ENCODE measurements at regions not wholly inside any gene's neighbourhood (a gene's known extent, or its start where the extent isn't known, plus 50 kb on each side); places are given as distances from the start of the nearest gene placed in this dataset.

DNA sequence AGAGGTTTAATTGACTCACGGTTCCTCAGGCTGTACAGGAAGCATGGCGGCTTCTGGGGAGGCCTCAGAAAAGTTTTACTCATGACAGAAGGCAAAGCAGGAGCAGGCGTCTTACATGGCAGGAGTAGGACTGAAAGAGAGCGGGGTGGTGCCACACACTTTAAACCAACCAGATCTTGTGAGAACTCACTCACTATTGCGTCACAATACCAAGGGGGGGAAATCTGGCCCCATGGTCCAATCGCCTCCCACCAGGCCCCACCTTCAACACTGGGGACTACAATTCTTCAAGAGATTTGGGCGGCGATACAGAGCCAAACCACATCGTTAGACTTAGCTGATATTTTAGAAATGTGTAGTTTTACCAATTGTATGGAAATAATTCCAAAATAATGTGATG lies 77.6 kb upstream of the SLC4A10 start:
- Mint-ChIP-seq H3K4me3 (no peak overlapping the region), H3K36me3 (ENCODE audit: insufficient read depth) (no peaks in the 10 kb centered on the region), H3K4me1 (ENCODE audit: low read depth in 2 of 2) (no peaks in the 10 kb centered on the region), H3K27me3 (no peaks in the 10 kb centered on the region), H3K9me3 (no peaks in the 10 kb centered on the region), H3K27ac (no peak overlapping the region)
- ATAC-seq (replicated peaks) (no peak), DNase-seq (no peak)

GRCh38 chr2:161547130-161547529 lies 77.1 kb upstream of the SLC4A10 start:
- no peaks in the 10 kb centered on the region for H3K4me1 Mint-ChIP-seq (ENCODE audit: low read depth in 2 of 2)
- no peaks in the 10 kb centered on the region for H3K27me3 Mint-ChIP-seq
- H3K4me3 Mint-ChIP-seq = no peak overlapping the region
- H3K9me3 Mint-ChIP-seq = no peaks in the 10 kb centered on the region
- ATAC-seq (replicated peaks) (no peak), DNase-seq (no peak)
- H3K36me3 Mint-ChIP-seq (ENCODE audit: insufficient read depth) = no peaks in the 10 kb centered on the region
- H3K27ac Mint-ChIP-seq = no peak overlapping the region

DNA sequence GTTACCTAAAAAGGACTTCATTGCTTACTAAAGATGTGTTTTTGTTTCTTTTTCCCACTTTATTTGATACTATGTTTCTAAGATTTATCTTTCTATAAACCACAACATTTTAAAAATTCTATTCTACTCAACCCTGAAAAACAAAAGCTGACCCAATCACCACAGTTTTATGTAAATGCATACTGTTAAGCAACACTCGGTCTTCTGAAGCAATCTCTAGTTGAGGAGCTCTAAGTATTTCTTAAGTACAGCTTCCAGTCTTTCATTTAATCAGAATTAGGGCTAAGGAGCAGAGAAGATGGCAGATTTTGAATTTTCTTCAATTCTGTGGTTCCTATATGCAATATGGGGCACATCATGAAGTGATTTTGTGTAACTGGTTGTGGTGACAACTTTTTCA lies 72.2 kb upstream of the SLC4A10 start:
- Mint-ChIP-seq H3K4me3 (no peak overlapping the region), H3K36me3 (ENCODE audit: insufficient read depth) (no peaks in the 10 kb centered on the region), H3K9me3 (no peaks in the 10 kb centered on the region), H3K27me3 (peaks cover 6 to 12% of the 10 kb centered on the region in 2 donors), H3K4me1 (ENCODE audit: low read depth in 2 of 2) (no peaks in the 10 kb centered on the region), H3K27ac (no peak overlapping the region)
- DNase-seq (no peak), ATAC-seq (replicated peaks) (no peak)

GRCh38 chr2:161555826-161556225 lies 68.4 kb upstream of the SLC4A10 start:
- no peak for DNase-seq
- peaks cover 6 to 12% of the 10 kb centered on the region in 2 donors for H3K27me3 Mint-ChIP-seq
- no peaks in the 10 kb centered on the region for H3K36me3 Mint-ChIP-seq (ENCODE audit: insufficient read depth)
- H3K4me1 Mint-ChIP-seq (ENCODE audit: low read depth in 2 of 2) = no peaks in the 10 kb centered on the region
- no peak for ATAC-seq (replicated peaks)
- no peak overlapping the region for H3K27ac Mint-ChIP-seq
- H3K4me3 Mint-ChIP-seq = no peak overlapping the region
- peaks cover 0 to 3% of the 10 kb centered on the region in 2 donors for H3K9me3 Mint-ChIP-seq

DNA sequence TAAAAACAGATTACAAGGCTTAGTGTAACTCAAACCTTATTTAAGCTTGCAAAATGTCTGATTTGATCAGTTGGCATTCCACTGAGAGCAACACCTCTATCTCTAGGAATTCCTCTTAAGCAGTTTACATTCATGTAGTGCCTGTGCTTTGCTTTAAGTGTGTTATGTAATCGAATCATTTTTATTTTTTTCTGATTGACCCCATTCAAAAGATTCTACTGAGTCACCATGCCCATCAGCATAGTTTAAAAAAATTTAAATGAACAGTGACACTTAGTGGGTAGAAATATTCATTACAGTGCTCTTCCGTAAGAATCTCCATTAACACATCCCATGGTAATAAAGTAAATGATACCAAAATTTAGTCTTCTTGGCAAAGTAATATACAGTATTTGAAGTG lies 67.8 kb upstream of the SLC4A10 start:
- no peak overlapping the region for H3K27ac Mint-ChIP-seq
- H3K4me3 Mint-ChIP-seq = no peak overlapping the region
- H3K4me1 Mint-ChIP-seq (ENCODE audit: low read depth in 2 of 2) = no peaks in the 10 kb centered on the region
- H3K9me3 Mint-ChIP-seq = peaks cover 0 to 3% of the 10 kb centered on the region in 2 donors
- peaks cover 6 to 12% of the 10 kb centered on the region in 2 donors for H3K27me3 Mint-ChIP-seq
- no peak for DNase-seq
- no peaks in the 10 kb centered on the region for H3K36me3 Mint-ChIP-seq (ENCODE audit: insufficient read depth)
- no peak for ATAC-seq (replicated peaks)

DNA sequence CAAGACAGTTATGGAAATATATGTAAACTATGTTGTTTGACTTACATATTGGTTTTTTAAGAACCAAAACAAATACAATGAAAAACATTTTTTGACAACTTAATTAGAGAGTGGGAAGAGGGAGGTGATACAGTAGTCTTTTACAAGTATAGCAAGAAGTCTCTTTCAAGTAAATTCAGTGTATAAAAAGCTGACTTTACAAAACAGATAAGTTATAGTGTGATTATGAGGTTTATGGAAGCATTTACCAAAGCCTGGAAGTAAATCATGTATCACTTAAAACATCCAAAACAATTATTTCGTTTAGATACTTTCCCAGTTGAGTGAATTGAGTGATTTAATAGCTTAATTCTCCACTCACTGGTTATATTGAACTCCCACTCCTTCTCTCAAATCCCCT lies 66.7 kb upstream of the SLC4A10 start:
- no peaks in the 10 kb centered on the region for H3K36me3 Mint-ChIP-seq (ENCODE audit: insufficient read depth)
- no peak for ATAC-seq (replicated peaks)
- DNase-seq = no peak
- peaks cover 0 to 3% of the 10 kb centered on the region in 2 donors for H3K9me3 Mint-ChIP-seq
- no peak overlapping the region for H3K27ac Mint-ChIP-seq
- peaks cover 6 to 21% of the 10 kb centered on the region in 2 donors for H3K27me3 Mint-ChIP-seq
- no peaks in the 10 kb centered on the region for H3K4me1 Mint-ChIP-seq (ENCODE audit: low read depth in 2 of 2)
- no peak overlapping the region for H3K4me3 Mint-ChIP-seq

DNA sequence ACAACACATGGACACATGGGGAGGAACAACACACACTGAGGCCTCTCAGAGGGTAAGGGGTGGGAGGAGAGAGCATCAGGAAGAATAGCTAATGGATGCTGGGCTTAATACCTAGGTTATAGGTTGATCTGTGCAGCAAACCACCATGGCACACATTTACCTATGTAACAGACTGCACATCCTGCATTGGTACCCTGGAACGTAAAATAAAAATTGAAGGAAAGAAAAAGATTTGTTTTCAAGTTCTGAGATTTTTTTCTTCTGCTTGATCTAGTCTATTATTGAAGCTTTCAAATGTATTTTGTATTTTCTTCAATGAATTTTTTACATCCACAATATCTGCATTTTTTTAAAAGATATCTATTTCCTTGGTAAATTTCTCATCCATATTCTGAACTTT lies 59.3 kb upstream of the SLC4A10 start:
- H3K4me1 Mint-ChIP-seq (ENCODE audit: low read depth in 2 of 2) = no peaks in the 10 kb centered on the region
- DNase-seq (no peak), ATAC-seq (replicated peaks) (no peak)
- H3K9me3 Mint-ChIP-seq = peaks cover 7 to 13% of the 10 kb centered on the region in 2 donors
- no peak overlapping the region for H3K4me3 Mint-ChIP-seq
- no peak overlapping the region for H3K27ac Mint-ChIP-seq
- H3K36me3 Mint-ChIP-seq (ENCODE audit: insufficient read depth) = no peaks in the 10 kb centered on the region
- peaks cover 8 to 20% of the 10 kb centered on the region in 2 donors for H3K27me3 Mint-ChIP-seq

DNA sequence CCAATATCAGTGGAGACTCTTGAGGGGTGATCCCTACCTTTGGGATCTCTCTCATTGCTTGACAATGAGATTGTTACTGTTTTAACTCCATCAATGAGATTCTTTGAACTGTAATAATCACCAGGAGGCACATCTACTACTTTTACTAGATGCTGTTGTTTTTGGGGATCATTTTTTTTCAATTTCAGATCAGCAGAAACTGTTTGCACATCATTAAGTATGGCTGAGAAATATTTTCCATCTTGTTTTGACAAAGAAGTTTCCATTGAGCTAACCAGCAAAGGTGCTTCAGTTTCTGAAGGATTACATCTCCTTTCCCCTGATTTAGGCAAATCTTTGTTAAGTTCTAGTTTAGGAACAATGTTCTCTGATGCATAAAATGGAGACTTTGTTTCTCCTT lies 54.8 kb upstream of the SLC4A10 start:
- no peaks in the 10 kb centered on the region for H3K27me3 Mint-ChIP-seq
- H3K4me3 Mint-ChIP-seq = no peak overlapping the region
- H3K27ac Mint-ChIP-seq = no peak overlapping the region
- ATAC-seq (replicated peaks) (no peak), DNase-seq (no peak)
- peaks cover 0 to 9% of the 10 kb centered on the region in 2 donors for H3K4me1 Mint-ChIP-seq (ENCODE audit: low read depth in 2 of 2)
- H3K36me3 Mint-ChIP-seq (ENCODE audit: insufficient read depth) = no peaks in the 10 kb centered on the region
- H3K9me3 Mint-ChIP-seq = peaks cover 0 to 5% of the 10 kb centered on the region in 2 donors

DNA sequence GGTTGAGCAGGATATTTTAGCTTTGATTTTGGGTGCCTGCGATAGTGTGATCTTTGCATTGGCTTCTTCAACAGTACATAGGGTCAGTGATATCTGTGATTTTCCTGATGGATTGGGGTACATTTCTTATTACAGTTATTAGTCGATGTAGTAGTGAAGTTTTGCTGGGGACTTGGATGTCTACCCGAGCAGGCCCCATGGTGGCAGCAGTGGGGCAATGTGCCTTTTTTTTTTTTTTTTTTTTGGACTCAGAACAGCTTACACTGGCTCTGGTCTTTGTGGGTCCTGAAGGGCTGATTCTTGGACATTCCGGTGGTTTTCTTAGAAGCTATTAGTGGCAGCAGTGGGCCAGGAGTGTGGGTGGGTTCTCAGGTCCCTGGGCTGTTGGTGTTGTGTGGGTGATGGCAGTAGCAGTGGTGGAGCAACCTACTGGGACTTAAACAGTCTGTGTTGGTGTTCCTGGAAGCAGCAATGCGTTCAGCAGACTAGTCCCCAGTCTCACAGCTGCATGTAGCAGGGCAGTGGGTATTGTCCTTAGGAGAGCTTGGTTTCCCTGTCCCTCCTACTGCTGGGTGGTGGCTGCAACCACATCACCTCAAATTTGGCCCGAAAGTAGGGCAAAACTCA lies 53.7 kb upstream of the SLC4A10 start:
- Mint-ChIP-seq H3K36me3 (ENCODE audit: insufficient read depth) (no peaks in the 10 kb centered on the region), H3K9me3 (peaks cover 0 to 2% of the 10 kb centered on the region in 2 donors), H3K27ac (peak overlapping the region in 1 of 2 donors; percentile 36), H3K27me3 (no peaks in the 10 kb centered on the region), H3K4me1 (ENCODE audit: low read depth in 2 of 2) (peaks cover 0 to 9% of the 10 kb centered on the region in 2 donors), H3K4me3 (no peak overlapping the region)
- DNase-seq (no peak), ATAC-seq (replicated peaks) (no peak)

- DNase-seq = no peak
- Mint-ChIP-seq H3K4me3 (no peak overlapping the region), H3K27ac (no peak overlapping the region), H3K36me3 (ENCODE audit: insufficient read depth) (no peaks in the 10 kb centered on the region), H3K27me3 (no peaks in the 10 kb centered on the region), H3K9me3 (peaks cover 0 to 2% of the 10 kb centered on the region in 2 donors), H3K4me1 (ENCODE audit: low read depth in 2 of 2) (peaks cover 0 to 9% of the 10 kb centered on the region in 2 donors)
- ATAC-seq (replicated peaks) = no peak
Observed at GRCh38 chr2:161571051-161571429, 53.2 kb upstream of the SLC4A10 start.
